SK-N-SH treated with all-trans-retinoic acid at 6 μM for 48 hours (cell line): ENCODE measurements at regions not wholly inside any gene's neighbourhood (a gene's known extent, or its start where the extent isn't known, plus 50 kb on each side); places are given as distances from the start of the nearest gene placed in this dataset.

Experiments
- ATAC-seq: fragments of 200-7000 bp; cut with Tn5 transposase; 3 replicates; pipeline ENCODE4 v1.9.1; 2020; ENCODE audit warnings: mild to moderate bottlenecking, moderate library complexity
- ARNTL ChIP-seq: fragments of 450-650 bp; formaldehyde crosslinking; IDR thresholded peaks from 2 replicates; pipeline ENCODE4 v1.5.0; 2020; ENCODE audit warnings: low read depth, mild to moderate bottlenecking, moderate library complexity, borderline replicate concordance
- BACH2 ChIP-seq: fragments of 250-450 bp; sonication (Bioruptor Pico); IDR thresholded peaks from 2 replicates; pipeline ENCODE4 v1.9.0; 2021; ENCODE audit warnings: mild to moderate bottlenecking, borderline replicate concordance
- CREB5 ChIP-seq: fragments of 250-450 bp; sonication (Bioruptor Pico); IDR thresholded peaks from 2 replicates; pipeline ENCODE4 v1.5.1; 2020; ENCODE audit warnings: low read depth, mild to moderate bottlenecking, moderate library complexity
- CSDC2 ChIP-seq: fragments of 250-450 bp; sonication (Bioruptor Pico); IDR thresholded peaks from 2 replicates; pipeline ENCODE4 v1.5.0; 2020; ENCODE audit warnings: mild to moderate bottlenecking, moderate library complexity
- CSRNP3 ChIP-seq: fragments of 250-450 bp; sonication (Bioruptor Pico); IDR thresholded peaks from 2 replicates; pipeline ENCODE4 v1.5.1; 2021; ENCODE audit warnings: mild to moderate bottlenecking, moderate library complexity
- ESRRG ChIP-seq: fragments of 250-450 bp; sonication (Bioruptor Pico); IDR thresholded peaks from 2 replicates; pipeline ENCODE4 v1.6.1; 2021; ENCODE audit warnings: mild to moderate bottlenecking
- GLIS3 ChIP-seq: fragments of 250-450 bp; sonication (Bioruptor Pico); IDR thresholded peaks from 2 replicates; pipeline ENCODE4 v1.5.0; 2020; ENCODE audit warnings: mild to moderate bottlenecking, moderate library complexity
- ISL1 ChIP-seq: fragments of 250-450 bp; sonication (Bioruptor Pico); IDR thresholded peaks from 2 replicates; pipeline ENCODE4 v2.1.2; 2022; ENCODE audit warnings: mild to moderate bottlenecking, moderate library complexity
- OSR1 ChIP-seq: fragments of 250-450 bp; sonication (Bioruptor Pico); IDR thresholded peaks from 2 replicates; pipeline ENCODE4 v1.8.0; 2022; ENCODE audit warnings: moderate library complexity, mild to moderate bottlenecking, inconsistent platforms
- PATZ1 ChIP-seq: fragments of 250-450 bp; sonication (Bioruptor Pico); IDR thresholded peaks from 2 replicates; pipeline ENCODE4 v1.8.0; 2020; ENCODE audit warnings: mild to moderate bottlenecking, moderate library complexity, borderline replicate concordance
- POU6F1 ChIP-seq: fragments of 250-450 bp; sonication (Bioruptor Pico); IDR thresholded peaks from 2 replicates; pipeline ENCODE4 v1.8.0; 2021; ENCODE audit warnings: low read depth, mild to moderate bottlenecking, moderate library complexity, borderline replicate concordance
- RARB ChIP-seq: fragments of 250-450 bp; sonication (Bioruptor Pico); IDR thresholded peaks from 2 replicates; pipeline ENCODE4 v1.8.0; 2021; ENCODE audit warnings: mild to moderate bottlenecking, moderate library complexity
- SNAI2 ChIP-seq: fragments of 250-450 bp; sonication (Bioruptor Pico); IDR thresholded peaks from 2 replicates; pipeline ENCODE4 v1.5.0; 2020; ENCODE audit warnings: mild to moderate bottlenecking, moderate library complexity
- TCF4 ChIP-seq: fragments of 250-450 bp; sonication (Bioruptor Pico); IDR thresholded peaks from 2 replicates; pipeline ENCODE4 v1.8.0; 2021; ENCODE audit warnings: mild to moderate bottlenecking, moderate library complexity, borderline replicate concordance
- TOX ChIP-seq: fragments of 250-450 bp; sonication (Bioruptor Pico); IDR thresholded peaks from 2 replicates; pipeline ENCODE4 v1.8.0; 2021; ENCODE audit warnings: mild to moderate bottlenecking, moderate library complexity, borderline replicate concordance
- TSHZ2 ChIP-seq: fragments of 250-450 bp; sonication (Bioruptor Pico); IDR thresholded peaks from 2 replicates; pipeline ENCODE4 v1.5.0; 2020; ENCODE audit warnings: mild to moderate bottlenecking, moderate library complexity
- ZC3H10 ChIP-seq: fragments of 250-450 bp; sonication (Bioruptor Pico); IDR thresholded peaks from 2 replicates; pipeline ENCODE4 v1.5.1; 2021; ENCODE audit warnings: mild to moderate bottlenecking, moderate library complexity
- ZFP3 ChIP-seq: fragments of 250-450 bp; sonication (Bioruptor Pico); IDR thresholded peaks from 2 replicates; pipeline ENCODE4 v1.5.0; 2020; ENCODE audit warnings: mild to moderate bottlenecking, moderate library complexity
- ZFP30 ChIP-seq: fragments of 450-650 bp; formaldehyde crosslinking; IDR thresholded peaks from 2 replicates; pipeline ENCODE4 v1.5.0; 2022; ENCODE audit warnings: mild to moderate bottlenecking, moderate library complexity
- ZNF565 ChIP-seq: fragments of 450-650 bp; formaldehyde crosslinking; conservative IDR thresholded peaks from 2 replicates; pipeline ENCODE4 v1.5.0; 2020; ENCODE audit warnings: low read depth, mild to moderate bottlenecking, moderate library complexity
- ZNF70 ChIP-seq: fragments of 450-650 bp; formaldehyde crosslinking; IDR thresholded peaks from 2 replicates; pipeline ENCODE4 v1.5.0; 2020; ENCODE audit warnings: mild to moderate bottlenecking, moderate library complexity
- ZNF8 ChIP-seq: fragments of 450-650 bp; formaldehyde crosslinking; IDR thresholded peaks from 2 replicates; pipeline ENCODE4 v1.5.0; 2020; ENCODE audit warnings: mild to moderate bottlenecking, moderate library complexity

- no peak for ATAC-seq
- TF ChIP-seq BACH2 (CRISPR knock-in tag) (no peak), TSHZ2 (no peak), ZC3H10 (no peak), ZFP30 (CRISPR knock-in tag) (no peak), PATZ1 (CRISPR knock-in tag) (no peak), ESRRG (CRISPR knock-in tag) (no peak)
Measured at GRCh38 chr11:98507208-98507607, 513.5 kb upstream of the CNTN5 start.

- no peak for TF ChIP-seq RARB (CRISPR knock-in tag)
- TF ChIP-seq TOX = no peak
- no peak for TF ChIP-seq ZC3H10
- no peak for TF ChIP-seq POU6F1 (CRISPR knock-in tag)
- TF ChIP-seq ZNF70 (CRISPR knock-in tag) = no peak
- TF ChIP-seq ZFP30 (CRISPR knock-in tag) = no peak
- no peak for TF ChIP-seq ZNF8 (CRISPR knock-in tag)
- no peak for TF ChIP-seq CREB5 (CRISPR knock-in tag)
- no peak for TF ChIP-seq BACH2 (CRISPR knock-in tag)
- no peak for TF ChIP-seq PATZ1 (CRISPR knock-in tag)
- TF ChIP-seq CSDC2 (CRISPR knock-in tag) = no peak
- TF ChIP-seq CSRNP3 (CRISPR knock-in tag) = no peak
- TF ChIP-seq OSR1 (CRISPR knock-in tag) = no peak
- TF ChIP-seq ZFP3 (CRISPR knock-in tag) = no peak
- TF ChIP-seq ZNF565 (CRISPR knock-in tag) = no peak
- TF ChIP-seq ISL1 = no peak
- TF ChIP-seq ESRRG (CRISPR knock-in tag) = no peak
- no peak for TF ChIP-seq SNAI2 (CRISPR knock-in tag)
- no peak for TF ChIP-seq TCF4 (CRISPR knock-in tag)
- no peak for TF ChIP-seq GLIS3
- ATAC-seq = no peak
Measured at GRCh38 chr11:98512938-98513337, 507.8 kb upstream of the CNTN5 start.

GRCh38 chr11:98531576-98531975, 489.2 kb upstream of the CNTN5 start:
- no peak for ATAC-seq
- TF ChIP-seq ZFP30 (CRISPR knock-in tag) (no peak), SNAI2 (CRISPR knock-in tag) (no peak), ZFP3 (CRISPR knock-in tag) (no peak), BACH2 (CRISPR knock-in tag) (no peak), CREB5 (CRISPR knock-in tag) (no peak), ESRRG (CRISPR knock-in tag) (no peak), CSDC2 (CRISPR knock-in tag) (no peak), ARNTL (no peak), ISL1 (no peak), POU6F1 (CRISPR knock-in tag) (no peak)
